GM12878 (cell line): ENCODE measurements at regions not wholly inside any gene's neighbourhood (a gene's known extent, or its start where the extent isn't known, plus 50 kb on each side); places are given as distances from the start of the nearest gene placed in this dataset.

Source experiments
- ATAC-seq: fragments of 200-7000 bp; cut with Tn5 transposase; 3 replicates; pipeline ENCODE4 v1.9.1; 2020; ENCODE audit warnings: mild to moderate bottlenecking, moderate library complexity
- BruUV-seq: library from RNA; stranded (reverse); fragments of 400-500 nt; replicated peaks from 2 replicates; lab custom pipeline; 2021; lab: Mats Ljungman, UMichigan
- CTCF ChIA-PET: fragments of 300-600 bp; sonication (Branson Sonifier 250); formaldehyde crosslinking; extraction: SDS; loops from one replicate; lab custom pipeline; 2021; ENCODE audit warnings: inconsistent platforms; lab: Yijun Ruan, JAX
- POLR2A ChIA-PET: fragments of 350-600 bp; formaldehyde crosslinking; extraction: SDS; loops from one replicate; lab custom pipeline; 2021; ENCODE audit warnings: inconsistent platforms; lab: Charles Lee
- RAD21 ChIA-PET: fragments of 300-600 bp; sonication (Branson Sonifier 250); formaldehyde crosslinking; loops from one replicate; lab custom pipeline; 2023; ENCODE audit warnings: antibody characterized with exemption; ENCODE audit not compliant: unreplicated experiment; lab: Charles Lee
- SMC1A ChIA-PET: fragments of 300-600 bp; sonication (Branson Sonifier 250); formaldehyde crosslinking; loops from one replicate; lab custom pipeline; 2023; ENCODE audit not compliant: unreplicated experiment, uncharacterized antibody; lab: Charles Lee
- DNase-seq: peaks from one replicate; pipeline ENCODE4 v3.0.0-alpha.2; 2011; ENCODE audit warnings: low read depth, low spot score
- FAIRE-seq: peaks from 3 replicates; lab custom pipeline; 2011; peaks lifted over from hg19 to GRCh38; lab: Jason Lieb, UNC
- H2AFZ ChIP-seq: 2 replicates; pipeline ENCODE4 v1.6.0; 2011; ENCODE audit warnings: low read depth, low read length, control low read depth; ENCODE audit not compliant: control insufficient read depth
- H3K27ac ChIP-seq: 2 replicates; pipeline ENCODE4 v1.5.1; 2011; ENCODE audit warnings: control low read depth; ENCODE audit not compliant: control insufficient read depth, insufficient read depth
- H3K27me3 ChIP-seq, 2 experiments: replicated peaks in 1 of 2; 2 replicates each; pipeline versions ENCODE4 v1.6.0 to v1.6.1; 2011; ENCODE audit warnings: low read length in 1 of 2; ENCODE audit not compliant: control insufficient read depth in 2 of 2, insufficient read depth in 2 of 2
- H3K36me3 ChIP-seq, 2 experiments: 2 replicates each; pipeline ENCODE4 v1.5.1; 2011; ENCODE audit warnings: low read length in 1 of 2; ENCODE audit not compliant: control insufficient read depth in 2 of 2, insufficient read depth in 2 of 2
- H3K4me1 ChIP-seq: 2 replicates; pipeline ENCODE4 v1.6.1; 2011; ENCODE audit warnings: mild to moderate bottlenecking, low read length, moderate library complexity, mixed read lengths; ENCODE audit not compliant: control insufficient read depth, insufficient read depth
- H3K4me2 ChIP-seq: 2 replicates; pipeline ENCODE4 v1.6.0; 2011; ENCODE audit warnings: control low read depth; ENCODE audit not compliant: control insufficient read depth, insufficient read depth
- H3K4me3 ChIP-seq: fragments of 200-600 bp; sonication (generic); 2 replicates; pipeline ENCODE4 v1.5.1; 2016
- H3K79me2 ChIP-seq: 2 replicates; pipeline ENCODE4 v1.6.0; 2011; ENCODE audit warnings: low read length; ENCODE audit not compliant: control insufficient read depth, insufficient read depth
- H3K9ac ChIP-seq: 2 replicates; pipeline ENCODE4 v1.8.0; 2011; ENCODE audit warnings: low read length, control low read depth, mixed read lengths; ENCODE audit not compliant: control insufficient read depth, insufficient read depth
- H3K9me3 ChIP-seq: replicated peaks from 3 replicates; pipeline ENCODE4 v1.5.1; 2011; ENCODE audit warnings: mild to moderate bottlenecking, low read length; ENCODE audit not compliant: control insufficient read depth, insufficient read depth
- H4K20me1 ChIP-seq: 2 replicates; pipeline ENCODE4 v1.6.0; 2011; ENCODE audit not compliant: control insufficient read depth, insufficient read depth
- CEBPB ChIP-seq, 2 experiments: fragments of 150-350 bp in 1 of 2; IDR thresholded peaks; 2 replicates each; pipeline ENCODE4 v1.6.1; 2012 to 2014; ENCODE audit warnings: low read depth in 2 of 2, low read length in 2 of 2, borderline replicate concordance in 1 of 2, inconsistent platforms in 1 of 2
- EZH2 ChIP-seq: IDR thresholded peaks from 2 replicates; pipeline ENCODE4 v1.6.1; 2012; ENCODE audit warnings: low read depth, mild to moderate bottlenecking, control low read depth, inconsistent platforms, low read length, borderline replicate concordance; ENCODE audit not compliant: control insufficient read depth
- HDAC6 ChIP-seq: fragments of 200-600 bp; sonication (generic); IDR thresholded peaks from one replicate; pipeline ENCODE4 v1.8.0; 2017; ENCODE audit warnings: antibody characterized with exemption; ENCODE audit not compliant: unreplicated experiment
- JUNB ChIP-seq: IDR thresholded peaks from 2 replicates; pipeline ENCODE4 v1.6.1; 2016; ENCODE audit warnings: antibody characterized with exemption, mild to moderate bottlenecking
- POU2F2 ChIP-seq: IDR thresholded peaks from 3 replicates; pipeline ENCODE4 v1.6.1; 2011; ENCODE audit warnings: low read depth, mild to moderate bottlenecking, low read length, borderline replicate concordance
- STAT1 ChIP-seq: fragments of 450-650 bp; conservative IDR thresholded peaks from 2 replicates; pipeline ENCODE4 v1.6.1; 2014; ENCODE audit warnings: antibody characterized with exemption, mild to moderate bottlenecking
- WGBS: methylation state at CpG from one replicate; pipeline ENCODE4 v1.1.6; 2016; ENCODE audit warnings: low lambda C conversion rate; ENCODE audit not compliant: insufficient replicate concordance, insufficient coverage; ENCODE audit errors: missing lambda C conversion rate; 5-methylcytosine and 5-hydroxymethylcytosine counted together
- in situ Hi-C: fragments of 300-500 bp; cut with MboI; formaldehyde crosslinking; loops from 9 replicates; pipeline ENCODE4 v1.14.3; 2018; ENCODE audit warnings: mixed read lengths
- intact Hi-C: fragments of 100-400 bp; cut with micrococcal nuclease; formaldehyde crosslinking; loops from one replicate; pipeline ENCODE4 v1.14.2; 2022; ENCODE audit not compliant: unreplicated experiment

DNA sequence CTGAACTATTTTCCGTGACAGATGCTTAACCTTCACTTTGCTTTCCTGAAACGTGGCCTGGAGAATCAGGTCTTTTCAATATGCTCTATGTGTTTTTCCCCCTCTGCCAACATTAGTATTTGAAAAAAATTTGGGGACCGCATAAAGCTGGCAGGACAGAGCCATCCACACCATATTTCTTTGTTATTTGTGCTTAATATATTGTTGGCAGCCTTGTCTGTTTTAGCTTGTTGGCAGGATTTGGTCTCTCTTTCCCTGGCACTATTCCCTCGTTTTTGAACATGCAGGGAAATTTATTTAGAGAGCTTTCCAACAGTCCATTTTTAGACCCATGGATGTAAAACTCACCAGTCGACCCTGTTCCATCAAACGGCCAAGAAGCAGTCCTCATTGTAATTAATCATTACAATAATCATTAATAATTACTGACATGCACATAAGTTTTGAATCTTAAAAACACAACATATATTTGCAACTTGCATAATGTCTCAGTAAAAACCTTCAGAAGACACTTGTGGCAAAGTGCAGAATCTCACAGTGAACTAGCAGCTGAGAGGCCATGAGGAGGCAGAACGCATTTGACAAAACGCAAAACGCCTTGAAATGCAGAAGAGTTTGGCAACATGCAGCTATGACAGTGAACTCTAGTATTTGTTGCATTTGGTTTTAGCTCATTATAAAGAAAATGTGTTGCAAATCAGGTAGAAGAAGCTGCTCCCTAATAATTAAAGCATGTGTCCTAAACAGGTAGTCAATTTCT lies 514.2 kb downstream of the C6orf118 start:
- Histone ChIP-seq H3K4me1 (no peaks in the 10 kb centered on the region), H4K20me1 (no peaks in the 10 kb centered on the region), H3K36me3 (no peaks in the 10 kb centered on the region), H3K9ac (no peak overlapping the region), H3K79me2 (no peaks in the 10 kb centered on the region), H3K4me3 (no peak overlapping the region), H3K27ac (no peak overlapping the region), H2AFZ (no peak overlapping the region), H3K9me3 (no peaks in the 10 kb centered on the region), H3K4me2 (no peak overlapping the region), H3K27me3 (no peaks in the 10 kb centered on the region)
- DNase-seq (no peak), ATAC-seq (no peak), FAIRE-seq (no peak)
- WGBS: 25% methylated on average over 9 of the region's 9 CpGs
- TF ChIP-seq JUNB (no peak), CEBPB (IDR thresholded peaks at IDR 0.05; ENCODE audit: borderline replicate concordance in 1 of 2, low read depth in 2 of 2, low read length in 2 of 2) (no peak), EZH2 (no peak), HDAC6 (no peak)
- RAD21 ChIA-PET: no interaction called here
- intact Hi-C loops: no loop called here
- BruUV-seq: no TSS peak
- CTCF ChIA-PET: no interaction called here
- SMC1A ChIA-PET: interaction anchor here (0.9 kb wide), 1 partner anchor 8 kb away, joined by 3 read pairs; no protein-coding TSS in a partner anchor
- in situ Hi-C loops: no loop called here
- POLR2A ChIA-PET: no interaction called here

DNA sequence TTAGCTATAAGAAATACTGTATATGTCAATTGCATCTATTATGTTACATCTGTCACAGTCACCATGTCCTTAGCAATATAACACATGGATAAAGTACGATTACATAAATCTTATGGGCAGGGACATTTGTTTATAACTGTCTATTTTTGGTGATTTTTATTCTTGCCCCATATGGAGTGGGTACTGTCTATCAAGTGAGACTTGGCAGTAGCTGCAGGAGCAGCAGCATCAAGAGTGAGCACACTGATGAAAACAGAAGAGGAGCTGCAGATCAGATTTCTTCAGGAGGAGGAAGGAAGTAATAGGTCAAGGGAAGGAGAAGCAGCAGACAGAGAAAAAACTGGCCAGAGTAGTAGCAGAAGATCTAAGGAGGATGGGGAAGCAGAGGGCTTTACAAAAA lies 516.7 kb downstream of the C6orf118 start:
- CTCF ChIA-PET: no interaction called here
- BruUV-seq: no TSS peak
- H3K4me2 ChIP-seq: no peak overlapping the region
- H3K4me1 ChIP-seq: no peaks in the 10 kb centered on the region
- TF ChIP-seq STAT1: no peak
- TF ChIP-seq POU2F2: no peak
- TF ChIP-seq, all 136 proteins: peak for 0
- in situ Hi-C loops: no loop called here
- H3K27me3 ChIP-seq: no peaks in the 10 kb centered on the region
- H3K4me3 ChIP-seq: no peak overlapping the region
- no peak for ATAC-seq
- no peak for DNase-seq
- no peak overlapping the region for H3K9ac ChIP-seq
- H2AFZ ChIP-seq: no peak overlapping the region
- H3K36me3 ChIP-seq: no peaks in the 10 kb centered on the region
- H3K9me3 ChIP-seq: no peaks in the 10 kb centered on the region
- ChIA-PET POLR2A (no interaction called here), SMC1A (no interaction called here), RAD21 (no interaction called here)
- WGBS: 0% methylated on average over 1 of the region's 1 CpG
- no peaks in the 10 kb centered on the region for H4K20me1 ChIP-seq
- H3K79me2 ChIP-seq: no peaks in the 10 kb centered on the region
- no peak for FAIRE-seq
- intact Hi-C loops: no loop called here
- H3K27ac ChIP-seq: no peak overlapping the region
